Umbilical cord (tissue), 1 donor: ENCODE measurements at regions not wholly inside any gene's neighbourhood (a gene's known extent, or its start where the extent isn't known, plus 50 kb on each side); places are given as distances from the start of the nearest gene placed in this dataset.

Experiments
- DNase-seq: peaks from one replicate; pipeline ENCODE4 v3.0.0-alpha.2; 2015; ENCODE audit warnings: low spot score

GRCh38 chr7:138169441-138169851 is 93.2 kb downstream of the AKR1D1 start:
- DNase-seq, result no peak

GRCh38 chr7:138170298-138170697 is 94.0 kb downstream of the AKR1D1 start:
- DNase-seq, result no peak

- DNase-seq, result no peak
Observed at GRCh38 chr7:138170959-138171703, 94.9 kb downstream of the AKR1D1 start.

- DNase-seq, result no peak
Observed at GRCh38 chr7:138173548-138173947, 97.3 kb downstream of the AKR1D1 start.

GRCh38 chr7:138176060-138176459 is 99.8 kb downstream of the AKR1D1 start:
- no peak for DNase-seq

GRCh38 chr7:138184191-138184590 is 107.9 kb downstream of the AKR1D1 start:
- no peak for DNase-seq

GRCh38 chr7:138185132-138185908 is 109.1 kb downstream of the AKR1D1 start:
- DNase-seq, result no peak

- peak; percentile 59 for DNase-seq
Observed at GRCh38 chr7:138186951-138187351, 110.7 kb downstream of the AKR1D1 start.

GRCh38 chr7:138188290-138188858 is 112.1 kb downstream of the AKR1D1 start:
- DNase-seq, result no peak

GRCh38 chr7:138194567-138194966 is 118.3 kb downstream of the AKR1D1 start:
- no peak for DNase-seq

- no peak for DNase-seq
Observed at GRCh38 chr7:138195151-138195571, 118.9 kb downstream of the AKR1D1 start.

- DNase-seq, result peak; percentile 22
Observed at GRCh38 chr7:138196503-138196946, 120.3 kb downstream of the AKR1D1 start.

- DNase-seq, result peak; percentile 76
Observed at GRCh38 chr7:138196971-138197896, 121.0 kb downstream of the AKR1D1 start.

GRCh38 chr7:138204285-138204981 is 128.2 kb downstream of the AKR1D1 start:
- peak; percentile 69 for DNase-seq

- no peak for DNase-seq
Observed at GRCh38 chr7:138204982-138205298, 128.7 kb downstream of the AKR1D1 start.

- no peak for DNase-seq
Observed at GRCh38 chr7:138205614-138206150, 129.4 kb downstream of the AKR1D1 start.

- no peak for DNase-seq
Observed at GRCh38 chr7:138207555-138207971, 131.3 kb downstream of the AKR1D1 start.

- no peak for DNase-seq
Observed at GRCh38 chr7:138208142-138208570, 131.9 kb downstream of the AKR1D1 start.

- no peak for DNase-seq
Observed at GRCh38 chr7:138208864-138209263, 132.6 kb downstream of the AKR1D1 start.

- DNase-seq, result no peak
Observed at GRCh38 chr7:138212314-138212713, 136.1 kb downstream of the AKR1D1 start.

- no peak for DNase-seq
Observed at GRCh38 chr7:138214926-138215325, 138.7 kb downstream of the AKR1D1 start.
